Caco-2 (cell line): ENCODE measurements at regions not wholly inside any gene's neighbourhood (a gene's known extent, or its start where the extent isn't known, plus 50 kb on each side); places are given as distances from the start of the nearest gene placed in this dataset.

Experiments
- BruUV-seq: library from RNA; stranded (reverse); fragments of 400-500 nt; replicated peaks from 2 replicates; lab custom pipeline; 2021; lab: Mats Ljungman, UMichigan
- CTCF ChIA-PET: fragments of 300-600 bp; sonication (Branson Sonifier 250); formaldehyde crosslinking; loops from one replicate; lab custom pipeline; 2022; ENCODE audit warnings: antibody characterized with exemption; lab: Charles Lee
- POLR2A ChIA-PET: fragments of 300-600 bp; sonication (Branson Sonifier 250); formaldehyde crosslinking; loops from one replicate; lab custom pipeline; 2022; ENCODE audit warnings: antibody characterized with exemption; lab: Charles Lee
- DNase-seq, 2 experiments: peaks; one replicate each; pipeline versions ENCODE4 v3.0.0 to v3.0.0-alpha.2; 2020 to 2022
- H3K27me3 ChIP-seq: replicated peaks from 2 replicates; pipeline ENCODE4 v1.6.0; 2011; ENCODE audit warnings: low read length; ENCODE audit not compliant: control insufficient read depth, insufficient read depth
- H3K36me3 ChIP-seq: 2 replicates; pipeline ENCODE4 v1.5.1; 2011; ENCODE audit warnings: low read length; ENCODE audit not compliant: control insufficient read depth, insufficient read depth
- H3K4me1 ChIP-seq: fragments of 250-450 bp; sonication (Bioruptor Pico); 2 replicates; pipeline ENCODE4 v1.5.1; 2020; ENCODE audit warnings: mild to moderate bottlenecking
- H3K4me3 ChIP-seq: 2 replicates; pipeline ENCODE4 v1.5.1; 2011; ENCODE audit warnings: low read depth, mild to moderate bottlenecking, control low read depth, low read length
- H3K9me3 ChIP-seq: fragments of 250-450 bp; sonication (Bioruptor Pico); 2 replicates; pipeline ENCODE4 v1.5.1; 2020; ENCODE audit warnings: mild to moderate bottlenecking, moderate library complexity
- H3K27ac Mint-ChIP-seq: one replicate; pipeline ENCODE4 v1.8.0; 2022; ENCODE audit warnings: mixed read lengths; ENCODE audit not compliant: unreplicated experiment
- H3K27me3 Mint-ChIP-seq: one replicate; pipeline ENCODE4 v1.8.0; 2022; ENCODE audit warnings: mixed read lengths; ENCODE audit not compliant: insufficient read depth, unreplicated experiment
- H3K36me3 Mint-ChIP-seq: one replicate; pipeline ENCODE4 v1.8.0; 2022; ENCODE audit warnings: mild to moderate bottlenecking, mixed read lengths; ENCODE audit not compliant: insufficient read depth, unreplicated experiment
- H3K4me1 Mint-ChIP-seq: one replicate; pipeline ENCODE4 v1.8.0; 2022; ENCODE audit warnings: low read depth, mixed read lengths; ENCODE audit not compliant: unreplicated experiment
- H3K4me3 Mint-ChIP-seq: one replicate; pipeline ENCODE4 v1.8.0; 2022; ENCODE audit warnings: mild to moderate bottlenecking, moderate library complexity, mixed read lengths; ENCODE audit not compliant: unreplicated experiment
- H3K9me3 Mint-ChIP-seq: one replicate; pipeline ENCODE4 v1.8.0; 2022; ENCODE audit warnings: mixed read lengths; ENCODE audit not compliant: unreplicated experiment
- intact Hi-C: fragments of 100-400 bp; cut with micrococcal nuclease; formaldehyde crosslinking; loops from one replicate; pipeline ENCODE4 v1.10.0; 2022; ENCODE audit not compliant: unreplicated experiment
- TF ChIP-seq, protein P1 (sequence below), 2 experiments: fragments of 200-600 bp in 1 of 2; IDR thresholded peaks; 1 replicate in 1 of 2; 2 replicates in 1 of 2; pipeline versions ENCODE4 v1.5.1 to v1.8.0; 2011 to 2022; ENCODE audit warnings: antibody characterized with exemption in 1 of 2, control low read depth in 1 of 2, inconsistent platforms in 1 of 2, low read depth in 1 of 2, low read length in 1 of 2, mild to moderate bottlenecking in 1 of 2, moderate library complexity in 1 of 2; ENCODE audit not compliant: insufficient read depth in 1 of 2, severe bottlenecking in 1 of 2, unreplicated experiment in 1 of 2

DNA sequence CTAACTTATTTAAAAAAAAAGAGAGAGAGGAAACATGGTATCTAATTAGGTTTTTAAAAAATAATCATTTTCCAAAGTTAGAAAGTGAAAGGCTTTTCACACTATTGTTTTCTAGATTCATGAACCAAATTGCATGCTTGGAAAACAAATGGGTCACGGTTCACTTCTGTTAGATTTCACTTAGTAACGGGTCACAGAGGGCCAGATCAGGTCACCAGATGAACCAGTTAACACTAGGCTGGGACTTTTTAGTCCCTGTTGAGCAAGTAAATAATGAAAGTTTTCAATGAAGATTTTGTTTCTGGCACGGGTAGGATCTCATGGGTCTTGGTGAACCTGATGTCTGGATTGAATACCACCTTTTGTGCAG, 207.2 kb upstream of the RFX3 start:
- TF ChIP-seq, protein P1, sequence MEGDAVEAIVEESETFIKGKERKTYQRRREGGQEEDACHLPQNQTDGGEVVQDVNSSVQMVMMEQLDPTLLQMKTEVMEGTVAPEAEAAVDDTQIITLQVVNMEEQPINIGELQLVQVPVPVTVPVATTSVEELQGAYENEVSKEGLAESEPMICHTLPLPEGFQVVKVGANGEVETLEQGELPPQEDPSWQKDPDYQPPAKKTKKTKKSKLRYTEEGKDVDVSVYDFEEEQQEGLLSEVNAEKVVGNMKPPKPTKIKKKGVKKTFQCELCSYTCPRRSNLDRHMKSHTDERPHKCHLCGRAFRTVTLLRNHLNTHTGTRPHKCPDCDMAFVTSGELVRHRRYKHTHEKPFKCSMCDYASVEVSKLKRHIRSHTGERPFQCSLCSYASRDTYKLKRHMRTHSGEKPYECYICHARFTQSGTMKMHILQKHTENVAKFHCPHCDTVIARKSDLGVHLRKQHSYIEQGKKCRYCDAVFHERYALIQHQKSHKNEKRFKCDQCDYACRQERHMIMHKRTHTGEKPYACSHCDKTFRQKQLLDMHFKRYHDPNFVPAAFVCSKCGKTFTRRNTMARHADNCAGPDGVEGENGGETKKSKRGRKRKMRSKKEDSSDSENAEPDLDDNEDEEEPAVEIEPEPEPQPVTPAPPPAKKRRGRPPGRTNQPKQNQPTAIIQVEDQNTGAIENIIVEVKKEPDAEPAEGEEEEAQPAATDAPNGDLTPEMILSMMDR (IDR thresholded peaks at IDR 0.05; ENCODE audit: insufficient read depth in 1 of 2, low read depth in 1 of 2, low read length in 1 of 2, severe bottlenecking in 1 of 2, unreplicated experiment in 1 of 2), result no peak
- CTCF ChIA-PET, result interaction anchor here (1.0 to 1.2 kb wide), 4 partner anchors 9 to 642 kb away, joined by 3 to 8 read pairs (median 4); no protein-coding TSS in a partner anchor
- no TSS peak for BruUV-seq
- Mint-ChIP-seq H3K27ac (no peak overlapping the region), H3K9me3 (no peaks in the 10 kb centered on the region), H3K36me3 (no peaks in the 10 kb centered on the region), H3K4me3 (no peak overlapping the region), H3K27me3 (no peaks in the 10 kb centered on the region), H3K4me1 (peaks cover 10% of the 10 kb centered on the region)
- POLR2A ChIA-PET, result no interaction called here
- Histone ChIP-seq H3K4me3 (no peak overlapping the region), H3K27me3 (no peaks in the 10 kb centered on the region), H3K4me1 (peaks cover 12% of the 10 kb centered on the region), H3K36me3 (no peaks in the 10 kb centered on the region), H3K9me3 (no peaks in the 10 kb centered on the region; the same call in 1 of the 2 replicates)
- no peak for DNase-seq
- intact Hi-C loops, result loop anchor here (2.0 to 10.0 kb wide), 3 partner anchors 112 to 642 kb away; no protein-coding TSS in a partner anchor

DNA sequence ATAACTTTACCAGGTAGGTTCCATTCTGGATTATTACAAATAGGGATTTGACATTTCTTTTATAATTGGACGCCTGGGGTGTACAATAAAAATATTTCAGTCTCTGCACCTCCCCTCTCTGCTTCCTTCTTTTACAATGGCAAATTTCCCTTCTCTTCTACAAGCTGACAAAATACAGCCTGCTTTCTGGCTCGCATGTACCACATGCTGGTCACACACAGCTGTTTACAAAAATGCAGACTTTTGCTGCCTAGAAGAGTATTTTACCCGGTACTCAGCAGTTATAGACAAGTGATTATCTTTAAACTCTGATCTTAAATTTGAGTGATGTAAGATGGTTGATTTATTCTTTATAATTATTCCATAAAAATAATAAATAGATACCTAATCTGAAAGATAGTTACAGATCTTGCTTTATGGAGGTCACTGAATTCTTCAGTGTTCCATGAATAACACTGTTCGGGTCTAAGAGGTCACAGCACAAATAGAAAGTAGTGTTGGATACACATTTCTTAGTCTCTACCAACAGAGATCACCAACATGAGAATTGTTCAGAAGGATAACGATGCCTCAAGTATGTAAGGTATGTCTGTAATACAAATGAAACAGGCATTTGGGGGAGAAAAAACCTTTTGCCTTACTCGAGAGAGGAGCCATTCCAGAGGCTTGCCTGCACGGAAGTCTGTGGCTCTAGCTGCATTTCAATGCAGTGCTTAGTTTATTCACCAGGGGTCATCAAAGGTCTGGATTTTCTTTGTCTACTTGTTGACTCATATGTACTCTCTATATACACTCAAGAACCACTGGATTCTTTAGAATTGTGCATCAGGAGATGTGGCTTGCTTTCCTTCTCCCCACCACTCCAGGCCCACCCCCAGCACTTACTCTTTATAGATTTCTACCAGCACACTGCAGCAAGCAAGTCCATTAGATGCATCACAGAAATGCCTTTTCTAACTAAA, 206.6 kb upstream of the RFX3 start:
- BruUV-seq, result no TSS peak
- no peaks in the 10 kb centered on the region; the same call in 1 of the 2 replicates for H3K9me3 ChIP-seq
- DNase-seq, result peak; percentile 42 to 75
- peaks cover under 1% of the 10 kb centered on the region for H3K27me3 Mint-ChIP-seq
- no peaks in the 10 kb centered on the region for H3K36me3 Mint-ChIP-seq
- H3K9me3 Mint-ChIP-seq, result no peaks in the 10 kb centered on the region
- no peak overlapping the region for H3K27ac Mint-ChIP-seq
- POLR2A ChIA-PET, result interaction anchor here (1.1 kb wide), 1 partner anchor 565 kb away, joined by 3 read pairs; no protein-coding TSS in a partner anchor
- H3K4me1 Mint-ChIP-seq, result peaks cover 10% of the 10 kb centered on the region
- H3K4me3 Mint-ChIP-seq, result peak overlapping the region; percentile 33
- CTCF ChIA-PET, result interaction anchor here (0.6 to 1.2 kb wide), 7 partner anchors 10 to 642 kb away, joined by 3 to 8 read pairs (median 3); no protein-coding TSS in a partner anchor
- intact Hi-C loops, result loop anchor here (1.0 to 10.0 kb wide), 9 partner anchors 112 to 642 kb away; no protein-coding TSS in a partner anchor
- peaks cover 12% of the 10 kb centered on the region for H3K4me1 ChIP-seq
- TF ChIP-seq, protein P1 (IDR thresholded peaks at IDR 0.05; ENCODE audit: insufficient read depth in 1 of 2, low read depth in 1 of 2, low read length in 1 of 2, severe bottlenecking in 1 of 2, unreplicated experiment in 1 of 2), result peak; percentile 49
- no peaks in the 10 kb centered on the region for H3K27me3 ChIP-seq
- no peak overlapping the region for H3K4me3 ChIP-seq
- no peaks in the 10 kb centered on the region for H3K36me3 ChIP-seq

DNA sequence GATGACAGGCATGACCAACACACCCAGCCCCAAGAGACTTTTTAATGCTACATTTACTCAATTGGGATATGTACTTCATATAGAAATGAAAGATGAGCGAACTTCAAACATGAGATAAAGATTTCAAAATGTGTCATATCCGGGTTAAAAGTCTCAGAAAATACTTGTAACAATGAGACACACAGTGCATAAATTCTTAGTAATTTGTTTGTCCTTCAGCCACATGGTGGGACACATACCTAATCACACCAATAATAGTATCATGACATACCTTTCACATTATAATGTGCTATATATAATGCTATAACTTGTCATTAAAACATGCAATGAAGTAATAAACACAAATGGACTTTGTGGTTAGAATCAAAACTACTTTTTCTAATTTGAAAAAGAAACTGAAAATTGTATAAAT, 204.7 kb upstream of the RFX3 start:
- no peaks in the 10 kb centered on the region for H3K9me3 Mint-ChIP-seq
- intact Hi-C loops, result loop anchor here (5.0 to 10.0 kb wide), 2 partner anchors 114 to 263 kb away; no protein-coding TSS in a partner anchor
- H3K36me3 Mint-ChIP-seq, result no peaks in the 10 kb centered on the region
- Histone ChIP-seq H3K4me3 (no peak overlapping the region), H3K27me3 (no peaks in the 10 kb centered on the region), H3K36me3 (no peaks in the 10 kb centered on the region), H3K9me3 (no peaks in the 10 kb centered on the region; the same call in 1 of the 2 replicates), H3K4me1 (peaks cover 12% of the 10 kb centered on the region)
- CTCF ChIA-PET, result no interaction called here
- peaks cover 5% of the 10 kb centered on the region for H3K27me3 Mint-ChIP-seq
- no peak overlapping the region for H3K27ac Mint-ChIP-seq
- H3K4me3 Mint-ChIP-seq, result no peak overlapping the region
- H3K4me1 Mint-ChIP-seq, result no peaks in the 10 kb centered on the region
- BruUV-seq, result no TSS peak
- DNase-seq, result no peak
- POLR2A ChIA-PET, result no interaction called here
- TF ChIP-seq, protein P1 (IDR thresholded peaks at IDR 0.05; ENCODE audit: insufficient read depth in 1 of 2, low read depth in 1 of 2, low read length in 1 of 2, severe bottlenecking in 1 of 2, unreplicated experiment in 1 of 2), result no peak
